ENCODE measurements at regions not wholly inside any gene's neighbourhood (a gene's known extent, or its start where the extent isn't known, plus 50 kb on each side); places are given as distances from the start of the nearest gene placed in this dataset.

- Histone ChIP-seq H3K27me3 (ENCODE audit: control insufficient read depth, insufficient read depth, low read length) (no peaks in the 10 kb centered on the region), H3K9me3 (ENCODE audit: control insufficient read depth, insufficient read depth, low read length) (no peaks in the 10 kb centered on the region), H3K4me3 (ENCODE audit: low read depth, low read length) (no peak overlapping the region), H3K27ac (ENCODE audit: low read depth, low read length) (no peak overlapping the region)
- no peak for TF ChIP-seq CTCF (IDR thresholded peaks at IDR 0.05; ENCODE audit: low read depth, low read length)
- POLR2A ChIA-PET: no interaction called here
- DNase-seq (ENCODE audit: low read depth, low spot score): no peak
- CTCF ChIA-PET: no interaction called here
Measured at GRCh38 chr2:153071090-153071489, 352.7 kb downstream of the ARL6IP6 start.

- CTCF ChIA-PET: no interaction called here
- no peak for TF ChIP-seq CTCF (IDR thresholded peaks at IDR 0.05; ENCODE audit: low read depth, low read length)
- POLR2A ChIA-PET: no interaction called here
- Histone ChIP-seq H3K27me3 (ENCODE audit: control insufficient read depth, insufficient read depth, low read length) (no peaks in the 10 kb centered on the region), H3K27ac (ENCODE audit: low read depth, low read length) (no peak overlapping the region), H3K4me3 (ENCODE audit: low read depth, low read length) (no peak overlapping the region), H3K9me3 (ENCODE audit: control insufficient read depth, insufficient read depth, low read length) (no peaks in the 10 kb centered on the region)
- no peak for DNase-seq (ENCODE audit: low read depth, low spot score)
Measured at GRCh38 chr2:153068915-153069314, 350.5 kb downstream of the ARL6IP6 start.

GRCh38 chr2:153068052-153068451, 349.6 kb downstream of the ARL6IP6 start:
- TF ChIP-seq CTCF (IDR thresholded peaks at IDR 0.05; ENCODE audit: low read depth, low read length): no peak
- Histone ChIP-seq H3K27me3 (ENCODE audit: control insufficient read depth, insufficient read depth, low read length) (no peaks in the 10 kb centered on the region), H3K4me3 (ENCODE audit: low read depth, low read length) (no peak overlapping the region), H3K9me3 (ENCODE audit: control insufficient read depth, insufficient read depth, low read length) (no peaks in the 10 kb centered on the region), H3K27ac (ENCODE audit: low read depth, low read length) (no peak overlapping the region)
- CTCF ChIA-PET: no interaction called here
- DNase-seq (ENCODE audit: low read depth, low spot score): no peak
- POLR2A ChIA-PET: no interaction called here

- TF ChIP-seq CTCF (IDR thresholded peaks at IDR 0.05; ENCODE audit: low read depth, low read length): no peak
- H3K27ac ChIP-seq (ENCODE audit: low read depth, low read length): no peak overlapping the region
- ChIA-PET CTCF (no interaction called here), POLR2A (no interaction called here)
- peaks cover 6% of the 10 kb centered on the region; the same call in 1 of the 2 replicates for H3K9me3 ChIP-seq (ENCODE audit: control insufficient read depth, insufficient read depth, low read length)
- no peak for DNase-seq (ENCODE audit: low read depth, low spot score)
- no peaks in the 10 kb centered on the region for H3K27me3 ChIP-seq (ENCODE audit: control insufficient read depth, insufficient read depth, low read length)
- no peak overlapping the region for H3K4me3 ChIP-seq (ENCODE audit: low read depth, low read length)
Measured at GRCh38 chr2:153059338-153060052, 341.1 kb downstream of the ARL6IP6 start.

GRCh38 chr2:153057743-153058142, 339.3 kb downstream of the ARL6IP6 start:
- no peak for DNase-seq (ENCODE audit: low read depth, low spot score)
- Histone ChIP-seq H3K27me3 (ENCODE audit: control insufficient read depth, insufficient read depth, low read length) (no peaks in the 10 kb centered on the region), H3K27ac (ENCODE audit: low read depth, low read length) (no peak overlapping the region), H3K9me3 (ENCODE audit: control insufficient read depth, insufficient read depth, low read length) (peaks cover 6% of the 10 kb centered on the region; the same call in 1 of the 2 replicates), H3K4me3 (ENCODE audit: low read depth, low read length) (no peak overlapping the region)
- TF ChIP-seq CTCF (IDR thresholded peaks at IDR 0.05; ENCODE audit: low read depth, low read length): no peak
- ChIA-PET POLR2A (no interaction called here), CTCF (no interaction called here)

Measured in AG04450 (cell line).